Progenitor cell of endocrine pancreas (in vitro differentiated cells): ENCODE measurements at regions not wholly inside any gene's neighbourhood (a gene's known extent, or its start where the extent isn't known, plus 50 kb on each side); places are given as distances from the start of the nearest gene placed in this dataset.
"Not testable (repeated sequence)": the region's sequence is repeated elsewhere in the genome, so short reads cannot be mapped to it uniquely, and the experiment has no call there.

Source experiments
- DNase-seq: peaks from one replicate; pipeline ENCODE4 v3.0.0; 2021; ENCODE audit warnings: low spot score; ENCODE audit not compliant: unreplicated experiment
- H3K27ac Mint-ChIP-seq: 2 replicates; pipeline ENCODE4 v1.8.0; 2021; ENCODE audit warnings: mild to moderate bottlenecking, moderate library complexity, mixed read lengths
- H3K27me3 Mint-ChIP-seq: 2 replicates; pipeline ENCODE4 v1.8.0; 2021; ENCODE audit warnings: mixed read lengths
- H3K36me3 Mint-ChIP-seq: 2 replicates; pipeline ENCODE4 v1.8.0; 2022; ENCODE audit warnings: mixed read lengths; ENCODE audit not compliant: insufficient read depth
- H3K4me1 Mint-ChIP-seq: 2 replicates; pipeline ENCODE4 v1.8.0; 2021; ENCODE audit warnings: low read depth, mixed read lengths
- H3K4me3 Mint-ChIP-seq: 2 replicates; pipeline ENCODE4 v1.8.0; 2021; ENCODE audit warnings: low read depth, mild to moderate bottlenecking, moderate library complexity, mixed read lengths
- H3K9me3 Mint-ChIP-seq: 2 replicates; pipeline ENCODE4 v1.8.0; 2021; ENCODE audit warnings: low read depth, mixed read lengths
- CTCF ChIP-seq: fragments of 200-600 bp; sonication (generic); IDR thresholded peaks from one replicate; pipeline ENCODE4 v1.5.0; 2021; ENCODE audit warnings: antibody characterized with exemption, mild to moderate bottlenecking; ENCODE audit not compliant: unreplicated experiment

DNA sequence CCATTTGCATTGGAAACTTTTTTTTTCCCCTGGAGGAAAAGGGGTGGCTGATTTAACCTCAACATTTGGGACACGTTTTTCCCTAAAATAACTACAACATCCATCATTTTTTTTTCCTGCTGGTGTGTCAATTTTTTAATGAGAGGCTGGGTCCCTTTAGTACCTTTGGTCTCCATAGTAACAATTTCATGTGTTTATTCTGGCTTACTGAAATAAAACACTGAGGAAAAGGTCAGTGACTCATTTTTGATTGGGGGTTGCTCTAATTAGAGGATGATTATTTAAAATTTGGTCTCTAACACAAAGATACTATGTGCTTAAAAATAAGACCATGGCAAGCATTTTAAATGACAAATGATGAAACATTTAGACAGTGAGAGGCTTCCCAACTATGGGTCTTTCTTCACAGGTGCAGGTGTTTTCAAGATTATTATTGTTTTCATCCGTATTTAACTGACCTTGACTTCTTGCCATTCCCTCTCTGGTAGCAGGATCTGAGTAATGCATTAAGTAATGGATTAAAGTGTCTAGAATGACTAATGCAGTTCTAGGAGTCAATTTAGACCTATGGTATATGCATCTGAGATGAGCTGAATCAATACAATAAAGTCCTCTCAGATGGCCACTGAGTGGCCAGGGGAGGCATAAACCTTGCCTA, 406.4 kb downstream of the KCNRG start:
- H3K27me3 Mint-ChIP-seq = no peaks in the 10 kb centered on the region
- H3K9me3 Mint-ChIP-seq = no peaks in the 10 kb centered on the region
- TF ChIP-seq CTCF = no peak
- no peaks in the 10 kb centered on the region for H3K36me3 Mint-ChIP-seq
- no peak for DNase-seq
- H3K4me1 Mint-ChIP-seq = peaks cover 11% of the 10 kb centered on the region
- no peak overlapping the region for H3K27ac Mint-ChIP-seq
- H3K4me3 Mint-ChIP-seq = no peak overlapping the region

DNA sequence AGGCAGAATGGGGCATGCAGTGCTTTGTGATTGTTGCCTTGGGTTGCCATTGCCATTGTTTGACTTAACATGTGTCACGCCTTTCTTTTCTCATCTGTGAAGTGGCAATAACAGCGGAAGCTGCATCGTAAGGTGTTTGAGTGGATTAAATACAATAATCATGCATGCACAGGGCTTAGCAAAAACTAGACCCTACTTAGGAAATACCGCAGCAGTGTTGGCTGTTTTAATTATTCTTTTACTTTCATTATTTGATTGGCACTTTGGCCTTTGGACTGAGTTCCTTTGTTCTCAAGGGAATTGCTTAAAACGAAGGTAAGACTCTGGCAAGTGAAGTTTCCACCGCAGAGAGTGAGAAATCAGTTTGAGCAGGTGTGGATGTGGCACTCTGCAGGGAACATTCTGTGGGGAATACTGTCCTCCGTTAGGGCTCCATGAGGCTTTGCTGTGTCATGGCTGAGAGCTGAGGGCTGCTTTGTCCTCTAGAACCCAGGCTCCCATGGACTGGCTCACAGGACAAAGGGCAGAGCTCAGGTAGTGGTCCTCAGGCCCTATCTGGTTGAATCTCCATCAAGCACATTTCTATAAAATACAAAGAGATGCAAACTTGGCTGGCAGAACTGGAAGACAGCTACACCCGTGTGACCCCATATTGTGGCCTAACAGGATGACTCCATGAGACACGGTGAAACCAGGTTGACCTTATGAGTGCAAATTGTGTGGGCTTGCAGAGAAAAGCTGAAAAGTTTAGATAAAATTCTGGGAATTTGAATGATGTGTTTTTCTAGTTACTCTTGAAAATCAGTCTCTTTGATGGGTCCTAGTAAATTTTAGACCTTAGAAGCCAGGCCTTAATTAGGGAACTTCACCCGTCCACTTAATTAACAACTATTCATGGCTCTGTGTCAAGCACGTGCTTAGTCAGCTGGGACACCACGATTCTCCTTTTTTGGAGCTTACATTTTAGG, 407.2 kb downstream of the KCNRG start:
- no peak for TF ChIP-seq CTCF
- Mint-ChIP-seq H3K4me1 (peaks cover 11% of the 10 kb centered on the region), H3K36me3 (no peaks in the 10 kb centered on the region), H3K27me3 (no peaks in the 10 kb centered on the region), H3K4me3 (no peak overlapping the region), H3K27ac (no peak overlapping the region), H3K9me3 (no peaks in the 10 kb centered on the region)
- DNase-seq = no peak

DNA sequence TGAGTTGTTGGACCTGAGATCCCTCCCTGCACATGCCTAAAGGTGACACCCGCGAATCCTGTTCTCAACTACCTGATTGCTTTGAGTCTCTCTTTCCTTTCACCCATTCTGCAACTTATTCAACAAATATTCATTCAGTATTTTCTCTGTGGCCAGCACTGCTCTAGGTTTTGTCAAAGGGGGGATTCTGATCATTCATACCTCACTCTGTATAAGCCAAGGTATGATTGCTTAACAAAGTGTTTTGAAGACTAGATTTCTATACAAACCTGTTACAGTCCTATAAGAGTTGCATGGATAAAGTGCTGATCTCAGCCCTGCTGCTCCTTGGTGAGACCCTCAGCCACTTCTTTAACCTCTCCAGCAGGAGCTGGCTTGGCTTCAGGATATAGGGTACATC, 409.7 kb downstream of the KCNRG start:
- no peak overlapping the region for H3K4me3 Mint-ChIP-seq
- peaks cover 1% of the 10 kb centered on the region for H3K36me3 Mint-ChIP-seq
- no peaks in the 10 kb centered on the region for H3K27me3 Mint-ChIP-seq
- no peak for TF ChIP-seq CTCF
- no peaks in the 10 kb centered on the region for H3K9me3 Mint-ChIP-seq
- no peak for DNase-seq
- H3K4me1 Mint-ChIP-seq = peaks cover 7% of the 10 kb centered on the region
- no peak overlapping the region for H3K27ac Mint-ChIP-seq

GRCh38 chr13:50425772-50426171, 410.5 kb downstream of the KCNRG start:
- no peaks in the 10 kb centered on the region for H3K9me3 Mint-ChIP-seq
- H3K27me3 Mint-ChIP-seq = no peaks in the 10 kb centered on the region
- DNase-seq = no peak
- H3K36me3 Mint-ChIP-seq = peaks cover 1% of the 10 kb centered on the region
- H3K4me1 Mint-ChIP-seq = peaks cover 7% of the 10 kb centered on the region
- H3K4me3 Mint-ChIP-seq = no peak overlapping the region
- H3K27ac Mint-ChIP-seq = no peak overlapping the region
- no peak for TF ChIP-seq CTCF

DNA sequence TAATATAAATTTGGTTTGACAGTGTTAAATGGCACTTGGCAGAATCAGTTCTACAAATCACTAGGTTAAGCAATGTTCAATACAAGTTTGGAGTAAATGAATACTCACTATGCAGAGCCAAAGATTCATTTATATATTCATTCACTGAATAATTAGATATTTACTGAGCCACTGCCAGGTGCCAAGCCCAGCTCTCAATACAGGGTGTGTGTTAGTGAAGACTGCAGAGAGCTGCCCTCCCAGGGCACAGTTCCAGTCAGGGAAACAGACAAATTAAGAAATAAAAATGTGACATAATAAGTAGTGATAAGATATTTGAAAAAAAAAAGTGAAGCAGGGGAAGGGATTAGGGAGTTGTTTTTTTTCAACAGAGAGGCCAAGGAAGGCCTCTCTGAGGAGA, 411.7 kb downstream of the KCNRG start:
- no peak overlapping the region for H3K27ac Mint-ChIP-seq
- no peaks in the 10 kb centered on the region for H3K9me3 Mint-ChIP-seq
- H3K4me1 Mint-ChIP-seq = peaks cover 3% of the 10 kb centered on the region
- no peak overlapping the region for H3K4me3 Mint-ChIP-seq
- no peak for DNase-seq
- no peaks in the 10 kb centered on the region for H3K27me3 Mint-ChIP-seq
- TF ChIP-seq CTCF = no peak
- peaks cover 1% of the 10 kb centered on the region for H3K36me3 Mint-ChIP-seq

DNA sequence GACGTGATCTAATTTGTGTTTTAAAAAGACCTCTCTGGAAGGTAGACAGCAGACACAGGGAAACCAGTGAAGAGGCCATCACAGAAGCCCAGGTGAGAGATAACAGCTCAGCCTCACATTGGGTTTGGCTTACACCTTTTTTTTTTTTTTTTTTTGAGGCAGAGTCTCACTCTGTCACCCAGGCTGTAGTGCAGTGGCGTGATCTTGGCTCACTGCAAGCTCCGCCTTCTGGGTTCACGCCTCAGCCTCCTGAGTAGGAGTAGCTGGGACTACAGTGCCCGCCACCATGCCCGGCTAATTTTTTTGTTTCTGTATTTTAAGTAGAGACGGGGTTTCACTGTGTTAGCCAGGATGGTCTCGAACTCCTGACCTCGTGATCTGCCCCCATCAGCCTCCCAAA, 412.3 kb downstream of the KCNRG start:
- not testable (repeated sequence) for H3K4me1 Mint-ChIP-seq, H3K9me3 Mint-ChIP-seq

More for the DNA sequence above, 412.3 kb downstream of the KCNRG start:
- not testable (repeated sequence) for H3K27me3 Mint-ChIP-seq, H3K27ac Mint-ChIP-seq, H3K4me3 Mint-ChIP-seq, DNase-seq, H3K36me3 Mint-ChIP-seq
